ENCODE measurements at regions not wholly inside any gene's neighbourhood (a gene's known extent, or its start where the extent isn't known, plus 50 kb on each side); places are given as distances from the start of the nearest gene placed in this dataset.

GRCh38 chr10:62958980-62959379, 142.8 kb upstream of the EGR2 start:
- no peak for TF ChIP-seq CTCF (IDR thresholded peaks at IDR 0.05; ENCODE audit: partially characterized antibody, unreplicated experiment)
- Mint-ChIP-seq H3K27me3 (ENCODE audit: unreplicated experiment) (no peaks in the 10 kb centered on the region), H3K36me3 (ENCODE audit: unreplicated experiment) (no peaks in the 10 kb centered on the region), H3K9me3 (ENCODE audit: unreplicated experiment) (no peaks in the 10 kb centered on the region), H3K4me1 (ENCODE audit: low read depth, unreplicated experiment) (peaks cover 15% of the 10 kb centered on the region), H3K4me3 (ENCODE audit: unreplicated experiment) (no peak overlapping the region), H3K27ac (ENCODE audit: unreplicated experiment) (no peak overlapping the region)
- no peak for DNase-seq

DNA sequence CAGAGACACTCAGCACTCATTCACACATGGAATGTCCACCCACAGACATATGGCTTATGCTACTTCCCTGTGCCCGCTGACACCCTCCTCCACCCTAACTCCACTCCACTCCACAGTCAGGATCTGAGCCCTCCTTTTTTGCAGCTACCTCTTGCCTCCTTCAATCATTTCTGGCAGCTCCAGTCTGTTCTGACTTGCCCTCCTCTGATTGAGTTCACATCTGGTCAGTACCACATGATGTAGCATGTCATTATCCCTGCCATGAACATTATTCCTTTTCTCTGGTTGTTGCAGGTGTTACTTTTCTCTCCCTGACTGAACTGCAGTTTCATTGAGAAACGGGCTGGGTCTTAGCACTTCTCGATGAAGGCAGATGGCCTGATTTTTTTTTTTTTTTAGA, 130.1 kb upstream of the EGR2 start:
- Mint-ChIP-seq H3K4me3 (ENCODE audit: unreplicated experiment) (no peak overlapping the region), H3K27me3 (ENCODE audit: unreplicated experiment) (peaks cover 6% of the 10 kb centered on the region), H3K9me3 (ENCODE audit: unreplicated experiment) (peaks cover 6% of the 10 kb centered on the region), H3K27ac (ENCODE audit: unreplicated experiment) (no peak overlapping the region), H3K36me3 (ENCODE audit: unreplicated experiment) (peaks cover 7% of the 10 kb centered on the region), H3K4me1 (ENCODE audit: low read depth, unreplicated experiment) (no peaks in the 10 kb centered on the region)
- TF ChIP-seq CTCF (IDR thresholded peaks at IDR 0.05; ENCODE audit: partially characterized antibody, unreplicated experiment): no peak
- DNase-seq: no peak

DNA sequence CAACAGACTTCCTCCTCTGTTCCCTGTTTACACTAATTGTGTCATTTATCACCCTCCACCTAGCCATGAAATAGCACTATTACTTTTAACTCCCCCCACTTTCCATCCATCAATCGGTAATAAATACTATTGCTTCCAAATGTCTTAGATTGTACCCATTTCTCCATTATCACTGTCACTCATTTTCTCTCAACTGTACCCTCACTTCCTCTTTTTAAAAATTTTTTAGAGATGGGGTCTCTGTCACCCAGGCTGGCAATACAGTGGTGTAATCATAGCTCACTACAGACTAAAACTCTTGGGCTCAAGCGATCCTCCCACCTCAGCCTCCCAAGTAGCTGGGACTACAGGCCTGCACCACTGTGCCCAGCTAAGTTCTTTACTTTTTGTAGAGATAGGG, 123.5 kb upstream of the EGR2 start:
- peaks cover 1% of the 10 kb centered on the region for H3K9me3 Mint-ChIP-seq (ENCODE audit: unreplicated experiment)
- no peak overlapping the region for H3K4me3 Mint-ChIP-seq (ENCODE audit: unreplicated experiment)
- no peak for TF ChIP-seq CTCF (IDR thresholded peaks at IDR 0.05; ENCODE audit: partially characterized antibody, unreplicated experiment)
- H3K27me3 Mint-ChIP-seq (ENCODE audit: unreplicated experiment): no peaks in the 10 kb centered on the region
- no peaks in the 10 kb centered on the region for H3K4me1 Mint-ChIP-seq (ENCODE audit: low read depth, unreplicated experiment)
- no peak for DNase-seq
- no peaks in the 10 kb centered on the region for H3K36me3 Mint-ChIP-seq (ENCODE audit: unreplicated experiment)
- H3K27ac Mint-ChIP-seq (ENCODE audit: unreplicated experiment): no peak overlapping the region

DNA sequence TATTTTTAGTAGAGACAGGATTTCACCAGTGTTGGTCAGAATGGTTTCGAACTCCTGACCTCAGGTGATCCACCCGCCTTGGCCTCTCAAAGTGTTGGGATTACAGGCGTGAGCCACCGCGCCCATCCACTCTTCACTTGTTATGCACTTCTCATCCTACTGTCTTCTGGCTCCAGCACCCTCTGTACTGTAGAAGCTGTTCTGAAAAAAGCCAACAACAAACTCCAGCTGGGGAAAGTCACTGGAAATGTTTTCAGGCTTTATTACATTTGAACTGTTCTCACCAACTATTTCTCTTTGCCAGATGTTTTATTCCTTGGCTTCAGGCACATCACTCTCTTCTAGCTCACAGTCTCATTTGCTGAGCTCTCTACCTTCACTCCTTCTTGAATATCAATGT, 122.5 kb upstream of the EGR2 start:
- no peaks in the 10 kb centered on the region for H3K27me3 Mint-ChIP-seq (ENCODE audit: unreplicated experiment)
- no peak for TF ChIP-seq CTCF (IDR thresholded peaks at IDR 0.05; ENCODE audit: partially characterized antibody, unreplicated experiment)
- peaks cover 4% of the 10 kb centered on the region for H3K9me3 Mint-ChIP-seq (ENCODE audit: unreplicated experiment)
- no peaks in the 10 kb centered on the region for H3K4me1 Mint-ChIP-seq (ENCODE audit: low read depth, unreplicated experiment)
- no peaks in the 10 kb centered on the region for H3K36me3 Mint-ChIP-seq (ENCODE audit: unreplicated experiment)
- DNase-seq: no peak
- H3K27ac Mint-ChIP-seq (ENCODE audit: unreplicated experiment): no peak overlapping the region
- no peak overlapping the region for H3K4me3 Mint-ChIP-seq (ENCODE audit: unreplicated experiment)

DNA sequence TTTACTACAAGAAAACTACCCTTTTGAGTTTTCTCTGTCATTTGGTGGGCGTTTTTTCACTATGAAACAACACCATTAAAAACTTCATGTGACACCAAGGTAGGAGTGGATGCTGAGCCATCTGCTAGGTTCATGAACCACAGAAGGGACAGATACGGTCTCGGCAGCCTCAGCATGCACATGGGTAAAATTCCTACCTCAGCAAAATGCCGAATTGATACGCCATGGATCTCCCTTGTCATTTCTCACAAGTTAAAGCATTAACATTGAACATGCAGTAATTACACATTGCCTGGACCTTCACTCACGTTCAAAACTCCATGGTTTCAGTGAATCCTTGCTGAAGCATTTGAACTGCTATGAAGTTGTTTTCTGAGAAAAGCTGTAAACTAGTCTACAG, 121.5 kb upstream of the EGR2 start:
- H3K9me3 Mint-ChIP-seq (ENCODE audit: unreplicated experiment): peaks cover 4% of the 10 kb centered on the region
- H3K36me3 Mint-ChIP-seq (ENCODE audit: unreplicated experiment): no peaks in the 10 kb centered on the region
- TF ChIP-seq CTCF (IDR thresholded peaks at IDR 0.05; ENCODE audit: partially characterized antibody, unreplicated experiment): no peak
- H3K27ac Mint-ChIP-seq (ENCODE audit: unreplicated experiment): no peak overlapping the region
- DNase-seq: no peak
- H3K4me3 Mint-ChIP-seq (ENCODE audit: unreplicated experiment): no peak overlapping the region
- H3K4me1 Mint-ChIP-seq (ENCODE audit: low read depth, unreplicated experiment): no peaks in the 10 kb centered on the region
- H3K27me3 Mint-ChIP-seq (ENCODE audit: unreplicated experiment): no peaks in the 10 kb centered on the region
